Activated CD8-positive, alpha-beta memory T cell treated with anti-CD3 and anti-CD28 coated beads, Interleukin-2, amount 50 U/mL, for 24 hours (primary cell): ENCODE measurements at regions not wholly inside any gene's neighbourhood (a gene's known extent, or its start where the extent isn't known, plus 50 kb on each side); places are given as distances from the start of the nearest gene placed in this dataset.
"Not testable (repeated sequence)": the region's sequence is repeated elsewhere in the genome, so short reads cannot be mapped to it uniquely, and the experiment has no call there.

Experiments used
- DNase-seq: peaks from one replicate; pipeline ENCODE4 v3.0.0-alpha.2; 2020; ENCODE audit errors: extremely low read depth

- no peak for DNase-seq
These were observed 66.1 kb downstream of the GADD45G start for GRCh38 chr9:89670801-89671434.

GRCh38 chr9:89674667-89675057 lies 69.8 kb downstream of the GADD45G start:
- DNase-seq, result no peak

DNA sequence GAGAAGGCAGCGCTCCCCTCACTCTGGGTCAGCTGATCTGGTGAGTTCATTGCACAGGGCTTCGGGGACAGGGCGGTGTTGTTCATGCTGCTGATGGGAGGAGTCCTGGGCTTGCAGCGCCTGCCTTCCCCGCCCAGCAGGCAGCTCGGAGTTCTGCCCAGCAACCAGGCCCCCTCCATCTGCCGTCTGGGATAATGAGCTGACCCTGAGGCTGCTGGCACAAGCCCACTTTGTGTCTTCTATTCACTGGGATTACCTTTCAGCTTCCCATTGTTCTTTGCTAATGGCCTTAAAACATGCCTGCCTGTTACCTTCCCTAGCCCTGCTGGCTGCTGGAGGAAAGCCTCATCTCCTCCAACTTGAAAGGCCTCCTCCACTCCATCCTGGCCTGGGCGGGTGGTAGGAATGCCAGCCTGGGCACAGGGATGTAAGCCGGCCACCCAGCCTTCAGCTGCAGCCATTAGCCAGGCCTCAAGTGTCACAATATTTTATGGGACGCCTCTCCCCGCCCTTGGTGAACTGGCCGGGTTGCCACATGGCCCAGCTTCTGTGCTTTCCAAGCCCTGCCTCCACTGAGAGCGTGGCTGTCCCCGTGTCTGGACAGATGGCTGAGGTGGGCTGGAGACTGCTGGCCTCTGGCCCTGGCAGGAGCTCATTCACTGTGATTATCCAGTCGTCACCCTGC lies 70.4 kb downstream of the GADD45G start:
- no peak for DNase-seq

DNA sequence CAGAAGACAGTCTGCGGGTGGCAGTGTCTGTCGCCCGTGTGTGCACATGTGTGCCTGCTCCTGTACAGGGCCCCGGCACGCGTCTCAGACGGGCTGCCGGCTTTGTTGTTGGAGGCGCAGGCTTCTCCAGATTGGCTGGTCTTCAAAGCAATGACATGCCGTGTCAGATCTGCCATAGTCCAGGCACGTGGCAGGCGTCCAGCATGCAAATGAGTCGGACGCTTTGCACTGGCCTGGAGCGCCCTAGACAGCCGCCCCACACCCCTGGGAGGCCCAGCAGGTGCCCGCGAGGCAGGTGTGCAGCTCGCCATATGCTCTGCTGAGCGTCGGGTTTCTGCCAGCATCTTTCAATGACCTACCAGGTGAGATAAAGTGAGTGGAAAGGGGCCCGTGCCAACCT lies 71.5 kb downstream of the GADD45G start:
- no peak for DNase-seq

GRCh38 chr9:89677702-89678395 lies 73.0 kb downstream of the GADD45G start:
- no peak for DNase-seq

DNA sequence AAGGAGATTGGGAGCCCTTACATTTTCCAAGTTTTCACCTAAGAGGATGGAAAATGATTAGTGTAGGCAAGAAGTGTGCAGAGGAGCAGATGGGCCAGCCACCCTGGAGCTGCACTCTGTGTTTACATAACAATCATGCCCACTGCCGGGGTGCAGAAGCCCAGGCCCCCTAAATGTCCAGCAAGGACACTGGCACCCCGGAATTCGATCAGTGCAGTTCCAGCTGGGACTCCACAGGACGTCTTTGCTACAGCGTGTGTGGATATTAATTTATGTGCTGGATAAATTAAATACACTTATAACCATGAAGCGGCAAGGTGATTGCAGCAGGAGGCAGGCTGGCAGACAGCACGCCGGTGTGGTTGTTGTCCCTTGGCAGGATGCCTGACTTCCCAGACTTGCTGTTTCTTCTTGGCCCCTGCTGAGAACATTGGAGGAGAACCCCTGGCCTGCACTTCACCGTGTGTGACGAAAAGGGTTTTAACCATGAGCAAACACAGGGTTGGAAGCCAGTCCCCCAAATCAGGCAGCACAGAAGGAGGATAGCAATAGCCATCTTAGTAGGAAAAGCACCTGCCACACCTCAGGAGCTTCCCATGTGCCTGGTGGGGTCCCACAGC lies 73.7 kb downstream of the GADD45G start:
- no peak for DNase-seq

GRCh38 chr9:89679016-89679415 lies 74.2 kb downstream of the GADD45G start:
- DNase-seq, result no peak

DNA sequence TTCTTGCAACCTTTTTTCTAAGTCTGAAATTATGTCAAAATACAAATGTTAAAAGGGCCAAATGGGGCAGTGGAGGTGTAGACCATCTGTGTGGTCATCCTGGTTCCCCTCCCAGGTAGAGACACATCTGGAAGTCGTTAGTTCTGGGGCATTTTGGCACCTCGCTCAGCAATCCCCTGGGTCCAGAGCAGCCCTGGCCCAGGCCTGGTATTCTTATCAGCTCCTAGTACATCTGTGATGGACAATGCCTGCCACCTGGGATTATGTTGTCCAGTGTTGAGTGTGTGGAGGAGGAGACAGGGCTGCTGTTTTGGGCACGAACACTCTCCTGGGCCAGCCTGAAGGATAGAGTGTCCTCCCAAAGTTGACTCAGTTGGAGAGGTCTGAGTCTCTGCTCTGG lies 74.8 kb downstream of the GADD45G start:
- no peak for DNase-seq

DNA sequence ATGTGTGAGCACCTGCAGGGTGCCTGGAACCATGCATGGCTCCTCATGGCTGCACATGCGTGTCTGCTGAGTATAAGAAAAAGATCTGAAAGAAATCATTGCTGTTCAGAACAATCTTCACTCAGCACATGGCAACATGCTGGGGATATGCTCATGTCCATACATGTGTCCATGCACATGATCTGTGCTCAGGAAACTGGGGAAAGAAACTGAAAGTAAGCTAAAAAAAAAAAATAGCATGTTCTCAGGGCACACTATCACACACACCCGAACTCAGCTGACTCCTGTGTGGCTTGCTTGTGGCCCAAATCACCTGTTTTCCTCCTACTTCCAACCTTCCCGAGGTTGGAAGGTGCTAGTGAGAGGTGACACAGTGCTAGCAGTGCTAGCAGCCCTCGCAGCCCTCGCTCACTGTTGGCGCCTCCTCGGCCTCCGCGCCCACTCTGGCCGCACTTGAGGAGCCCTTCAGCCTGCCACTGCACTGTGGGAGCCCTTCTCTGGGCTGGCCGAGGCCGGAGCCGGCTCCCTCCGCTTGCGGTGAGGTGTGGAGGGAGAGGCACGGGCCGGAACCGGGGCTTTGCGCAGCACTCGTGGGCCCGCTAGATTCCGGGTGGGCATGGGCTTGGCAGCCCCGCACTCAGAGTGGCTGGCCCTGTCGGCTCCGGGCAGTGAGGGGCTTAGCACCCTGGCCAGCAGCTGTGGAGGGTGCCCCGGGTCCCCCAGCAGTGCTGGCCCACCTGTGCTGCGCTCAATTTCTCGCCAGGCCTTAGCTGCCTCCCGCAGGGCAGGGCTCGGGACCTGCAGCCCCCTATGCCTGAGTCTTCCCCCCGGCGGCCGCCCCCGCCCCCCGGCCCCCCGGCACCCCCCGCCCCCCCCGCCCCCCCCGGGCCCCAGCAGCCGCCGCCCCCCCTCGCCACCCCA lies 76.0 kb downstream of the GADD45G start:
- DNase-seq, result no peak

GRCh38 chr9:89681468-89681859 lies 76.7 kb downstream of the GADD45G start:
- not testable (repeated sequence) for DNase-seq

- no peak for DNase-seq
These were observed 78.8 kb downstream of the GADD45G start for GRCh38 chr9:89683626-89684025.

DNA sequence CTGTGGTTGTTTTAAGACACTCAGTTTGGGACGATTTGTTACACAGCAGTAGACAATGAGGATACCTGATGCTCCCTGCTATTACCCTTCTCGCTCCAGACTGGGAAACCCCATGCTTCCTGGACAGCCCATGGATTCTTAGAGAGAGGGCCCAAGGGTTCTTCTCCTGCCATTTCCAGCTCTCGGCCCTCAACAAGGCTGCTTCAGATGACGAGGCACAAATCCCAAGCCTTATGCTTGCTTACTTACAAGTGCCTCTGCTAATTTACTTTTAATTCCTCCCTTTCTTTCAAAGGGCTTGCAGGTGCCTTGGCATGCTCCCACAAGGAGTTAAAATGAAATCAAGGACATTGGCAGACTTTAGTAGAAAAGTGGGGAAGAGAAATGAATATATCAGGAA lies 79.4 kb downstream of the GADD45G start:
- DNase-seq, result no peak

DNA sequence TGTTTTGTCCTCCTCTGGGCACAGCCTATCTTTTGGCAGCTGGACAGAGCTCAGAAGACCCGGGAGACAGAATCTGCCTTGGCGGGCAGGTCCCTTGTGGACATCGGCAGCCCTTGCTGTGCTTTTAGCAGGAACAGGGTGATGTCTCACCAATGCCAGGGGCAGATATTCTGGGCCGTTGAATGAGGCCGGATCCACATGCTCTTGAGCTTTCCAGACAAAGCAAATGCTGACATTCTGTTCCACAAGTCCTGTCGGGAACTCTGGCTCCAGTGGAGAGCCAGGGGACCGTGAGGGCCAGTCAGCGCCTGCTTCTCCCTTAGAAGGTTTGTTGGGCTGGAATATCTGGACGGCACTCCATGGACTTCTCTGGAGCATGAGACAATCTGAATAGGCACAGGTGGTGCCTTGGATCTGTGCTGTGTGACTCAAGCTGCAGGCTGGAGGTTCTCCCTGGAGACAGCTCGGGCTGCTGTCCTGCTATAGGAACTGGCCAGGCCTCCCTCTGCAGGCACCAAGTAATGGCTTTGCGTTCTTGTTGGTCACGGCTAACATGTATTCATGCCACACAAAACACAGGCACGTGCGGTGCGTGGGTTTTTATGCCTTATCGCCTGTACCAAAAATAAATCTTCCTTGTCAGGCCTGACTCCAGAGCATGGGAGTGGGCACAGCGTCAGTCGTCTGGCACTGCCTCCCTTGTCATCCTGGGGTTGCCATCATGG lies 80.3 kb downstream of the GADD45G start:
- DNase-seq, result no peak

DNA sequence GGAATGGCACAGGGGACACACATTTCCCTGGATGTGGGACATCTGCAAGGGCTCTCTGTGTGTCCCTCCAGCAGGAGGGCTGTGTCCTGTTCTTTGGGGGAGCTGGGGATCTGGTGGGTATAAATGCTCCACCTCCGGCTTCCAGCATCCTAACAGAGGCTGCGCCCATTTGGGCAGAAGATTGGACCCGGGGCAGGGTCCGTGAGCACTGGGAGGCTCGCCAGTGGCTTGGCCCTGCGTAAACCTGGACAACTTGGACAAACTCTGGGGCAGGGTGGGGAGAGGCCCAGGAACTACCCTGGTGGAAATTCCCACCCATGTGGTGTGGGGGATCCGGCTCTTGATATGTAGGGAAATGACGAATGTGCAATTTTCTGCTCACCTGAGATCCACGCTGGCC lies 80.9 kb downstream of the GADD45G start:
- no peak for DNase-seq

- no peak for DNase-seq
These were observed 81.3 kb downstream of the GADD45G start for GRCh38 chr9:89686126-89686525.

GRCh38 chr9:89686621-89687020 lies 81.8 kb downstream of the GADD45G start:
- DNase-seq, result no peak

GRCh38 chr9:89687188-89687587 lies 82.4 kb downstream of the GADD45G start:
- no peak for DNase-seq

- no peak for DNase-seq
These were observed 83.0 kb downstream of the GADD45G start for GRCh38 chr9:89687848-89688247.

GRCh38 chr9:89689321-89689720 lies 84.5 kb downstream of the GADD45G start:
- not testable (repeated sequence) for DNase-seq

GRCh38 chr9:89690334-89690912 lies 85.6 kb downstream of the GADD45G start:
- DNase-seq, result no peak
